HG03378 (cell line): ENCODE measurements at regions not wholly inside any gene's neighbourhood (a gene's known extent, or its start where the extent isn't known, plus 50 kb on each side); places are given as distances from the start of the nearest gene placed in this dataset.

ENCODE experiments used
- ATAC-seq: cut with Tn5 transposase; IDR thresholded peaks from one replicate; pipeline ENCODE4 v1.9.1; 2021; ENCODE audit warnings: mild to moderate bottlenecking, moderate library complexity; ENCODE audit not compliant: unreplicated experiment

DNA sequence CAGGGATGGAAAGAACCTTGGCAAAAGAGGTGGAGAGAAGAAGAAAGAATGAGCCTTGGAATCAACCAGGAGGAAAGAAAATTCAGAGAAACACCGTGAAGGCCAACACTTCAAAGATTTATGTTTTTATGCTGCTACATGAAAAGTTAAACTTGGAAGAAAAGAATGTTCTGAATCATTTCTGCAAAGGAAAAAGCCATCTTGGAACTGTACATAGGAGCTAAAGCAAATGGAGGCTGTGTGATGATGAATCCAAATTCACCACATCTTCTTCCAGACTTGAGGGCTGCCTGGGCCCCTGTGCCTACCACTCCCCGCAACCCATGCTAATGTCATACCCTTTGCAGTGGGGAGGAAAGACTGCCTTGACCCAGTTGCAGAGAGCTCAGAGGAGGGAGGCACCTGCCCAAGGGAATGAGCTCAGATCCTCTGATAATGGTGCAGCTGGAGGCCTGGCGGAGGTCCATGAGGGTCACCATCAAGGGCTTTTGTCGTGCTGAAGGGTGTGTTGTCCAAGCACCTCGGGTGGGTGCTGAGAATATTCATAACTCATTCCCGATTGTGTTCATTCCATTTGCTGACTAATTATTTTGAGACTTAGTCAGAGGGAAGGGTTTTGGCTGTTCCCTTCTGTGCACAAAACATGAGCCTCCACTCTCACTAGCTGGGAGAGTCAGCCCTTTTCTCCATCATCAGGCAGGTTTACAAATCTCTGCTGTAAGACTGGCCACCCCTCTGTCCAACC lies 245.8 kb upstream of the JAG1 start:
- ATAC-seq, result no peak

GRCh38 chr20:10920396-10920795 lies 246.6 kb upstream of the JAG1 start:
- ATAC-seq, result no peak

DNA sequence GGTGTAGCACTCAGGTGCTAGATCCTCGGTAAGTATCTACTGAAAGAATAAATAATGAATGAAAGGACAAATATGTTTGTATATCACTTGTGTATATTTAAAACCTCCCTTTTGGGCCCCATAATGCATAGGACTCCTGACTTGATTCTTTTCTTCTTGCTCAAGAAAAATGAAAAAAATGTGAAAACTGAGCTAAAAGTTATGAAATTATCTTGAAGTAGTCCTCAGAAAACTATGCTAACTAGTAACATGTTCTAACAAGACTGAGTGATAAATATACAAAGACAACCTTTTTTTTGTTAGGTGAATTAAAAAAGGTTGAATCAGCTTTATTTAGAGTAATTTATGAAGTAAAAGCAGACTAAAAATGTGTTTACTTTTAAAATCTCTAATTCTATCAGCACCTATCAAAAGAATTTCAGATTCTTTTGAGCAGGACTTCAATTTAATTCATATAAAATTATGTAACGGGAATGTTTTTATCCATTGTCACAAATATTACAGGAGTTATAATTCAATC lies 247.8 kb upstream of the JAG1 start:
- no peak for ATAC-seq

DNA sequence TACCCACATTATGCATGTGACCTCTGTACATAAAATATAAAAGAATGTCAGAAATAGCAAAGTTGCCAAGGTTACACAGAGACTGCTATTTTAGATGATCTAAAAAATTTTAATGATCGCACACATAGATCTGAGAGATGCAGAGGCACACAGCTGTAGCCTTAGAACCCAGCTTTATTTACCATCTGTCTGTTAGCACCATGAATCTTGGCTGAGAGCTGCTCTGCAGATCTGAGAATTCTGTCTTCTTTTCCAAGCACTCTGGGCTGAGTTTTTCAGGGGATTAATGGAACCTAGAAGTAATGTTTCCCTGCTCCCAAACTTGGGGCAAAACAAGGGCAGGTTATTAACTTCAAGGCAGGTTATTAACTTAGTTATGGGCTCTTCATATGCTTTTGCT lies 248.7 kb upstream of the JAG1 start:
- ATAC-seq, result no peak

DNA sequence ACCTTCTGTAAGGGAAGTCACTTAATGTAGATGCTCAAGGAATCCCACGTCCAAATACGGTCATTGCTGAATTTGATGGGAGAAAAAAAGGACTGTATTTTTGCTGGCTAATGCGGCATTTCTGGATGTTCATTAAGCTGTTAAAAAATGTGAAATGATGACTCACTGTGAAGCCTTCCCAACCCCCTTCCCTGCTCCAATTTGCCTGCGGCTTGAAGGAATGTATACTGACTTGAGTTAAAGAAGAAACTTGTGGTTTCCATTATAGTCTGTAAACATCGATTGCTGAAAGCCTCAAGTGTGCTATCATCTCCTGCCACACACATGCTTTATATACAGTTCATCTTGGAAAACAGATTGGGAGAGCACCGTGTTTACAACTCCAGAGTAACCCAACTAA lies 249.1 kb upstream of the JAG1 start:
- no peak for ATAC-seq

DNA sequence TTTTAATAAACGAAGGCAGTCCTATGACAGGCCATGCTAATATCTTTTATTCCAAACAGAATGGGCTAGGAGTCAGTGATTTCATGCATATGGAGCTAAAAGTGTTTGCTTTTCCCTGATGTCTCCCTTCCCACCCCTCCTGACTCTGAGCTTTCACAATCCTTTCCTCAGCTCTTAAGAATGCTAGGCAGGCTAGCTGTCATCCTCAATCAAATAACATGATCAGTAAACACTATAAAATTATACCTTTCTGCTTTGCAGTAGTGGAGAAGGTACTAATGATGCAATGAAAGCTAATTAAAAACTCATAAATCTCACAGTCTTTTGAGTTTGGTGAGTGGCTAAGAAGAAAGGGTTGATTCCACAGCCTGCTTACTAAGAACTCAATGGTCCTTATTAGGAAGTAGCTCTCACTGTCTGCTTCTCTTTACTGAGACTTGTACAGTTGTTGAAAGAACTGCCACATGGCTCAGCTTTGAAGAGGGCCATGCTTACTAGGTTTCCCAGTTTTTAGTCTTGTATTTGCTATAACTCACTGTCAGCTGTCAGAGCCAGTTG lies 250.9 kb upstream of the JAG1 start:
- no peak for ATAC-seq

- ATAC-seq, result no peak
These were observed 252.0 kb upstream of the JAG1 start for GRCh38 chr20:10925767-10926166.

GRCh38 chr20:10927011-10927583 lies 253.3 kb upstream of the JAG1 start:
- ATAC-seq, result no peak

DNA sequence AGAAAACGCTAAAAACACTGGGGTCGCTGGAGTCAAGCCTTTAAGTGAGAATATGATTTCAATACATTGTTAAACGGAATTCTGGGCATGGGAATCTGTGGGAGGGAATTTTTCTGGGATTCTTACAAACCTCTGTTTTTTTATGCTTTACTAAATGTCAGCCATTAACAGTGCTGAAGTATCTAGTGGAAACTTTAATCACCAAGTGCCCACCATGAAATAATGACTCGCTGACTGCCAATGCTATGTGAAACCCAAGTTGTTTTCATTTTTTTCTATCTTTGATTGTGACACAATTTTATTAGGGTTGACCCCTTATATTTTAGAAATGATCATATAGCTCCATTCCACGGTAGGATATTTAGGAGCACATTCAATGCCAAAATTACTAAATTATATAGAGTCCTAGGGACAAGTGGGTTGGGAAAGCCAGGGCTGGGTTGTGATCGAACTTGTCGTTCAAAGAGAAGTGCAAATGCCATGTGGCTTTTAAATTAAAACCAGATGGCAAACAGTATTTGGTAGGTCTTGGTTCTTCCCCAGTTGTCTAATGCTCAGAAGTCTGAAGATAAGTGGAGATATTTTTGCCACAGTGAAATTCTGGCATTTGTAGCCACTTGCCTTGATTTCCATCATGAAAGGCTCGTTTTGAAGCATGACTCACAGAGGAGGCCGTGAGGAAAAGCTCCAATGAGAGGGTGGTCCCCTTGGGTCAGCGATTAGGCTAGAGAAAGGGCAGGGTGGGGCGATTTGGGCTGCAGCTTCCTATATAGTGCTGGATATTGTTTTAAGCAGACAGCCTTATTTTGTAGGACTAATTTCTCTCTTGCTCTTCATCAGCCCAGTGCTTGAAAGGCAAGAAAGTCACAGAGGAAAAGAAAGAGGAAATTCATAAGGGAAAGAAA lies 254.4 kb upstream of the JAG1 start:
- no peak for ATAC-seq

GRCh38 chr20:10928841-10929421 lies 255.1 kb upstream of the JAG1 start:
- ATAC-seq, result no peak

- ATAC-seq, result no peak
These were observed 262.0 kb upstream of the JAG1 start for GRCh38 chr20:10935658-10936402.

- ATAC-seq, result no peak
These were observed 263.0 kb upstream of the JAG1 start for GRCh38 chr20:10936786-10937185.

DNA sequence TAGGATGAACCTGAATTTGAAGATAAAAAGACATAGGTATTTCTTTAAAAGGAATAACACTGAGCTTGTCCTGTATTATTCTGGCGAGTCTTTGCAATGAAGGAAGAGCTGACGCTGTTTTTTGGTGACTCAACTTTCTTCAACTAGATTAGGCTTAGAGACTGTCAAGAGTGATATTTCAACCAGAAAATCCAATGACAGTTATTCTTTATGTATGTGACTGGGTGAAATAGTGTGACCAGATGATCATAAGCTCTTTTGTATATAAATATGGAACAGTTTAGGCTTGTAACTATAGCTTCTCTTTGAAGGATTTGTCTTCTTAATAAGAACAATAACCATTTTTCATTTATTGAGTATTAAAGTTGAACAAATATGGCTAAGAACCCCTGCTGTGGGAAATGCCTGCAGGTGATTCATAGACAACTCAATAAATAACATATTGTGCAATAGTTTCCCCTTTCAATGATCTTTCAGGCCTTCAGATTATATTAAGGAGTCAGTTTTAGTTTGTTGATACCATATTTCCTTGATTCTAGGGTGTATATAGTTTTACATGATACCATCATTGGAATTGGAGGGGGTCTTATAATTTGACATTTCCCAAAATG lies 265.6 kb upstream of the JAG1 start:
- no peak for ATAC-seq

GRCh38 chr20:10940941-10941340 lies 267.1 kb upstream of the JAG1 start:
- peak; percentile 91 for ATAC-seq

DNA sequence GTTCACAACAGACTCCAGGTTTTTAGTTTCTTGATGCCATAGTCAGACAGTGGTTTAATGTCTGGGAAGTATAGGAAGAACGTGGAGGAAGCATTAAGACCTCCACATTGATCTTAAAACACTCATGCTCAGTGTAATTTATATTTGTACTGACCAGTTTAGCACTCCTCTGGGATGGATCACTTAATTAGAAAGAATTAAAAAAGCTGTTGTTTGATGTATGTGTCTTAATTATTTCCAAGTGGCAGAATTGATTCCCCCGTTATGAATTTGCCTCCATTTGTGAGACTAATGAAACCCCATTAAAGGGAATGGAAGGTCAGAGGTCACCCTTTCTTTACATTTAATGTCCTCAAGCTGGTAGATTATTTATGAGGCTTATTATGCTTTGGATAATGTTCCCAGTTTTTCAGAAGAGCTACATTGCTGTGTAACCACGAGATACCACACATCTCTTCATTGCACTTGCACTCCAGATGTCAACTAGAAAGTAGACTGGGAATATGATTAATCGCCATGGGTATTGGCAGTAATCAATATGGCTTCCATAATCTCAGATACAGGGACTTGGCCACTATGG lies 270.0 kb upstream of the JAG1 start:
- ATAC-seq, result no peak

DNA sequence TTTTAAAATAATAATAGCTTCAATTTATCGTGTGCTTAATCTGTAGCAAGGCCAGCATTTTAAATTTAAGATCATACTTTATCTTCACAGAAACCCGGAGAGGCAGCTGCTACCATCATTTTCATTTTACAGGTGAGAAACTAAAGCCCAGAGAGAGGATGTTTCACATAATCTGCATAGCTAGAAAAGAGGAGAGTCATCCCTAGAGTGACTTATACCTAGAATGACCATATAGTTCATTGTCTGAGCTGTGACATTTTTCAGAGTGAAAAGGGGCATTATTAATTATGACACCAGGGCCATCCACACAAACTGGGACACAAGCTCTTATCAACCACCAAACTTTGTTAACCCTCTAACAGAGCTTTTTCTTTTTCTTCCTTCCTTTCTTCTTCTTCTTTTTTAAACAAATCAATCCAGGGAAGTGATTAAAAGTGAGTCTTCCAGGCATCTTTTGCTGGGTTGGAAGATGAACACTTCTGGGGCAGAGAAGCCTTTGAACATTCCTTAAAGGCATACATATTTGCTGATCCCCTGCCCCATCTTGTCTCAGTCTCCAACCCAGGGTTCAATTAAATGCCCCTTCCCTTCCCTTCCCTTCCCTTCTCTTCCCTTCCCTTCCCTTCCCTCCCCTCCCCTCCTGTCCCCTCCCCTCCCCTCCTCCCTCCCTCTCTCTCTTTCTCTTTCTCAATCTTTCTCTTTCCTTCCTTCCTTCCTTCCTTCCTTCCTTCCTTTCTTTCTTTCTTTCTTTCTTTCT lies 272.5 kb upstream of the JAG1 start:
- ATAC-seq, result no peak

GRCh38 chr20:10947726-10948125 lies 273.9 kb upstream of the JAG1 start:
- no peak for ATAC-seq

- ATAC-seq, result no peak
These were observed 276.4 kb upstream of the JAG1 start for GRCh38 chr20:10949930-10950783.
